NT2/D1 (cell line): ENCODE measurements at regions not wholly inside any gene's neighbourhood (a gene's known extent, or its start where the extent isn't known, plus 50 kb on each side); places are given as distances from the start of the nearest gene placed in this dataset.

Experiments
- SUZ12 ChIP-seq: IDR thresholded peaks from 2 replicates; pipeline ENCODE4 v1.6.1; 2011; ENCODE audit not compliant: insufficient read length, insufficient read depth; ENCODE audit errors: extremely low read depth
- YY1 ChIP-seq: IDR thresholded peaks from 2 replicates; pipeline ENCODE4 v1.6.1; 2011; ENCODE audit not compliant: insufficient read length, insufficient read depth
- ZNF274 ChIP-seq: IDR thresholded peaks from 2 replicates; pipeline ENCODE4 v1.6.1; 2011; ENCODE audit warnings: mild to moderate bottlenecking, low read depth, low read length

DNA sequence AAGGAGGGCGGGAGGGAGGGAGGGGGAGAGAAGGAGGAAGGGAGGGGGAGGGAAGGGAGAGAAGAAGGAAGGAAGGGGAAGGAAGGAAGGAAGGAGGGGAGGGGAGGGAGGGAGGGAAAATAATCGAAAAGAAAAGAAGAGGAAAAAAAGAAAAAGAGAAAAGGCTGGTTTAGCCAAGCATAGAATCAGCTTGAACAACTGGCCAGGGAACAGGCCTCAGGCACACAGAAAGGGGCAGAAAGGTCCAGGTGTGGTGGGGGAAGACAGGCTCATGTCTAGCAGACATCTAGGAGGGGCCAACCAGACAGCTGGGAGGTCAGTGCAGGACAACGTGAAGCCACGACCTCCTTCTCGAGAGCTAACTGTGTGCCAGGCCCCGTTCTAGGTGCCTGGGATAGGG lies 141.8 kb downstream of the HSD17B3 start:
- TF ChIP-seq ZNF274 (no peak), SUZ12 (no peak), YY1 (no peak)
